Esophagus muscularis mucosa (tissue), 3 donors: ENCODE measurements at regions not wholly inside any gene's neighbourhood (a gene's known extent, or its start where the extent isn't known, plus 50 kb on each side); places are given as distances from the start of the nearest gene placed in this dataset.

Experiments used
- POLR2AphosphoS5 ChIP-seq, 2 donors: sonication (generic); formaldehyde crosslinking; IDR thresholded peaks; one replicate each; pipeline ENCODE4 v1.6.1; 2017; ENCODE audit warnings: antibody characterized with exemption in 2 of 2
- TF ChIP-seq, protein P1 (sequence below), 3 experiments: fragments of 200-600 bp in 2 of 3; fragments of 450-650 bp in 1 of 3; sonication (generic) in 2 of 3; IDR thresholded peaks; one replicate each; pipeline ENCODE4 v1.5.1; 2017 to 2019; ENCODE audit warnings: antibody characterized with exemption in 3 of 3, mild to moderate bottlenecking in 2 of 3, moderate library complexity in 1 of 3

GRCh38 chr14:83255015-83255726 is 1721.5 kb upstream of the SEL1L start:
- TF ChIP-seq, protein P1, sequence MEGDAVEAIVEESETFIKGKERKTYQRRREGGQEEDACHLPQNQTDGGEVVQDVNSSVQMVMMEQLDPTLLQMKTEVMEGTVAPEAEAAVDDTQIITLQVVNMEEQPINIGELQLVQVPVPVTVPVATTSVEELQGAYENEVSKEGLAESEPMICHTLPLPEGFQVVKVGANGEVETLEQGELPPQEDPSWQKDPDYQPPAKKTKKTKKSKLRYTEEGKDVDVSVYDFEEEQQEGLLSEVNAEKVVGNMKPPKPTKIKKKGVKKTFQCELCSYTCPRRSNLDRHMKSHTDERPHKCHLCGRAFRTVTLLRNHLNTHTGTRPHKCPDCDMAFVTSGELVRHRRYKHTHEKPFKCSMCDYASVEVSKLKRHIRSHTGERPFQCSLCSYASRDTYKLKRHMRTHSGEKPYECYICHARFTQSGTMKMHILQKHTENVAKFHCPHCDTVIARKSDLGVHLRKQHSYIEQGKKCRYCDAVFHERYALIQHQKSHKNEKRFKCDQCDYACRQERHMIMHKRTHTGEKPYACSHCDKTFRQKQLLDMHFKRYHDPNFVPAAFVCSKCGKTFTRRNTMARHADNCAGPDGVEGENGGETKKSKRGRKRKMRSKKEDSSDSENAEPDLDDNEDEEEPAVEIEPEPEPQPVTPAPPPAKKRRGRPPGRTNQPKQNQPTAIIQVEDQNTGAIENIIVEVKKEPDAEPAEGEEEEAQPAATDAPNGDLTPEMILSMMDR (IDR thresholded peaks at IDR 0.05): no peak
- no peak for TF ChIP-seq POLR2AphosphoS5 (IDR thresholded peaks at IDR 0.05)
